ENCODE measurements at regions not wholly inside any gene's neighbourhood (a gene's known extent, or its start where the extent isn't known, plus 50 kb on each side); places are given as distances from the start of the nearest gene placed in this dataset.

- no peaks in the 10 kb centered on the region for H3K36me3 ChIP-seq (ENCODE audit: insufficient read depth, low read length, poor library complexity, severe bottlenecking)
- H3K27ac ChIP-seq (ENCODE audit: low read depth, low read length, poor library complexity, severe bottlenecking) = no peak overlapping the region
- POLR2A ChIA-PET (ENCODE audit: low non-redundant PET) = no interaction called here
- intact Hi-C loops (cut with micrococcal nuclease; ENCODE audit: unreplicated experiment) = no loop called here
- H3K4me3 ChIP-seq (ENCODE audit: low read depth, low read length, poor library complexity, severe bottlenecking) = no peak overlapping the region
- peaks cover 87% of the 10 kb centered on the region for H3K27me3 ChIP-seq (replicated peaks; ENCODE audit: insufficient read depth, low read depth, low read length, poor library complexity)
- TF ChIP-seq CTCF (conservative IDR thresholded peaks at IDR 0.05; ENCODE audit: low read depth, low read length) = no peak
- TF ChIP-seq EZH2 (IDR thresholded peaks at IDR 0.05; ENCODE audit: borderline replicate concordance, low read depth, low read length, poor library complexity, severe bottlenecking) = no peak
- CTCF ChIA-PET = no interaction called here
- no peaks in the 10 kb centered on the region for H3K4me1 ChIP-seq (ENCODE audit: insufficient read depth, low read length, poor library complexity, severe bottlenecking)
- H3K9me3 ChIP-seq (ENCODE audit: low read depth, low read length, poor library complexity, severe bottlenecking) = no peaks in the 10 kb centered on the region
- BruUV-seq (replicated peaks) = no TSS peak
- no peak for DNase-seq (ENCODE audit: low spot score)
Measured at GRCh38 chr13:72536714-72537394, 190.6 kb downstream of the MZT1 start.

GRCh38 chr13:72534951-72535640, 192.3 kb downstream of the MZT1 start:
- Histone ChIP-seq H3K9me3 (ENCODE audit: low read depth, low read length, poor library complexity, severe bottlenecking) (no peaks in the 10 kb centered on the region), H3K4me3 (ENCODE audit: low read depth, low read length, poor library complexity, severe bottlenecking) (no peak overlapping the region), H3K27ac (ENCODE audit: low read depth, low read length, poor library complexity, severe bottlenecking) (no peak overlapping the region), H3K4me1 (ENCODE audit: insufficient read depth, low read length, poor library complexity, severe bottlenecking) (no peaks in the 10 kb centered on the region), H3K27me3 (replicated peaks; ENCODE audit: insufficient read depth, low read depth, low read length, poor library complexity) (peaks cover 74% of the 10 kb centered on the region), H3K36me3 (ENCODE audit: insufficient read depth, low read length, poor library complexity, severe bottlenecking) (no peaks in the 10 kb centered on the region)
- CTCF ChIA-PET = no interaction called here
- intact Hi-C loops (cut with micrococcal nuclease; ENCODE audit: unreplicated experiment) = no loop called here
- no peak for TF ChIP-seq CTCF (conservative IDR thresholded peaks at IDR 0.05; ENCODE audit: low read depth, low read length)
- no peak for TF ChIP-seq EZH2 (IDR thresholded peaks at IDR 0.05; ENCODE audit: borderline replicate concordance, low read depth, low read length, poor library complexity, severe bottlenecking)
- POLR2A ChIA-PET (ENCODE audit: low non-redundant PET) = no interaction called here
- DNase-seq (ENCODE audit: low spot score) = peak; percentile 23
- no TSS peak for BruUV-seq (replicated peaks)

GRCh38 chr13:72530471-72530870, 197.0 kb downstream of the MZT1 start:
- Histone ChIP-seq H3K4me1 (ENCODE audit: insufficient read depth, low read length, poor library complexity, severe bottlenecking) (no peaks in the 10 kb centered on the region), H3K27ac (ENCODE audit: low read depth, low read length, poor library complexity, severe bottlenecking) (no peak overlapping the region), H3K36me3 (ENCODE audit: insufficient read depth, low read length, poor library complexity, severe bottlenecking) (no peaks in the 10 kb centered on the region), H3K27me3 (replicated peaks; ENCODE audit: insufficient read depth, low read depth, low read length, poor library complexity) (peaks cover 59% of the 10 kb centered on the region), H3K9me3 (ENCODE audit: low read depth, low read length, poor library complexity, severe bottlenecking) (no peaks in the 10 kb centered on the region), H3K4me3 (ENCODE audit: low read depth, low read length, poor library complexity, severe bottlenecking) (no peak overlapping the region)
- DNase-seq (ENCODE audit: low spot score) = no peak
- intact Hi-C loops (cut with micrococcal nuclease; ENCODE audit: unreplicated experiment) = no loop called here
- ChIA-PET CTCF (no interaction called here), POLR2A (ENCODE audit: low non-redundant PET) (no interaction called here)
- TF ChIP-seq CTCF (conservative IDR thresholded peaks at IDR 0.05; ENCODE audit: low read depth, low read length) = no peak
- TF ChIP-seq EZH2 (IDR thresholded peaks at IDR 0.05; ENCODE audit: borderline replicate concordance, low read depth, low read length, poor library complexity, severe bottlenecking) = no peak
- BruUV-seq (replicated peaks) = no TSS peak
